Mammary epithelial cell (primary cell): ENCODE measurements at regions not wholly inside any gene's neighbourhood (a gene's known extent, or its start where the extent isn't known, plus 50 kb on each side); places are given as distances from the start of the nearest gene placed in this dataset.

Source experiments
- CTCF ChIP-seq, 2 donors: IDR thresholded peaks in 1 of 2; conservative IDR thresholded peaks in 1 of 2; 2 replicates each; pipeline ENCODE4 v1.5.1; 2011 to 2012; ENCODE audit warnings: inconsistent platforms in 2 of 2, low read length in 2 of 2, mild to moderate bottlenecking in 2 of 2, control low read depth in 1 of 2, low read depth in 1 of 2; ENCODE audit not compliant: insufficient read depth in 1 of 2; ENCODE audit errors: extremely low read depth in 1 of 2
- EZH2 ChIP-seq: IDR thresholded peaks from 2 replicates; pipeline ENCODE4 v1.6.1; 2012; ENCODE audit warnings: low read length, inconsistent platforms, borderline replicate concordance

DNA sequence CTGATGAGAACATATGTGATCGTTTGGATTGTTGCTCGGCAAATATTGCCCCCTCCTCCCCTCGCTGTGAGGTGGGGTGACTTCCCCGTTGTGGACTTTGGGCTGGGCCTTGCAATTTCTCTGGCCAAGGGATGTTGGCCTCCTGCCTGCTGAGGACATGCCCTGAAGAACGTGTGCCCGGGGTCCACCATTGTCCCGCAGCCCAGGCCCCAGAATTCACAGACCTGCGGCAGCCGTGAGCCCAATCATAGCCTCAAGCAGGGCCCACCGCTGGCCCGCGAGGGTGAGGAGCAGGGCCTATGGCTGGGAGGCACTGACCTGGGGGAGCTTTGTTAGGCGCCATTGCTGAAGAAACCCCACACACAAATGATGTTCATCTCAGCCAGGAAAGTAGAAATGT, 58.3 kb upstream of the ACTRT2 start:
- TF ChIP-seq CTCF (conservative IDR thresholded peaks at IDR 0.05 in 1 of 2, IDR thresholded peaks at IDR 0.05 in 1 of 2; ENCODE audit: extremely low read depth in 1 of 2, insufficient read depth in 1 of 2, low read depth in 1 of 2, low read length in 2 of 2) = no peak
- no peak for TF ChIP-seq EZH2
